Chondrocyte (in vitro differentiated cells): ENCODE measurements at regions not wholly inside any gene's neighbourhood (a gene's known extent, or its start where the extent isn't known, plus 50 kb on each side); places are given as distances from the start of the nearest gene placed in this dataset.

Source experiments
- DNase-seq: peaks from one replicate; pipeline ENCODE4 v3.0.0; 2021; ENCODE audit warnings: mixed read lengths, low spot score
- H3K27ac Mint-ChIP-seq: one replicate; pipeline ENCODE4 v1.8.0; 2021; ENCODE audit warnings: mild to moderate bottlenecking, moderate library complexity, mixed read lengths; ENCODE audit not compliant: unreplicated experiment
- H3K27me3 Mint-ChIP-seq: 2 replicates; pipeline ENCODE4 v1.8.0; 2021; ENCODE audit warnings: low read depth, mixed read lengths
- H3K36me3 Mint-ChIP-seq: 2 replicates; pipeline ENCODE4 v1.8.0; 2021; ENCODE audit warnings: low read depth, mixed read lengths
- H3K4me1 Mint-ChIP-seq: 2 replicates; pipeline ENCODE4 v1.8.0; 2021; ENCODE audit warnings: low read depth, mild to moderate bottlenecking, mixed read lengths
- H3K4me3 Mint-ChIP-seq: one replicate; pipeline ENCODE4 v1.8.0; 2021; ENCODE audit warnings: mild to moderate bottlenecking, moderate library complexity, mixed read lengths; ENCODE audit not compliant: unreplicated experiment
- H3K9me3 Mint-ChIP-seq: 2 replicates; pipeline ENCODE4 v1.8.0; 2021; ENCODE audit warnings: low read depth, mixed read lengths
- CTCF ChIP-seq: fragments of 200-600 bp; sonication (generic); IDR thresholded peaks from 2 replicates; pipeline ENCODE4 v1.5.0; 2021; ENCODE audit warnings: antibody characterized with exemption, mild to moderate bottlenecking, moderate library complexity

GRCh38 chr2:56026828-56027227 lies 103.2 kb upstream of the EFEMP1 start:
- Mint-ChIP-seq H3K36me3 (no peaks in the 10 kb centered on the region), H3K4me3 (no peak overlapping the region), H3K9me3 (no peaks in the 10 kb centered on the region), H3K4me1 (no peaks in the 10 kb centered on the region), H3K27me3 (peaks cover 16% of the 10 kb centered on the region), H3K27ac (no peak overlapping the region)
- DNase-seq, result no peak
- TF ChIP-seq CTCF, result no peak

- no peaks in the 10 kb centered on the region for H3K9me3 Mint-ChIP-seq
- no peaks in the 10 kb centered on the region for H3K4me1 Mint-ChIP-seq
- no peak for DNase-seq
- no peak overlapping the region for H3K4me3 Mint-ChIP-seq
- no peak for TF ChIP-seq CTCF
- H3K36me3 Mint-ChIP-seq, result no peaks in the 10 kb centered on the region
- H3K27me3 Mint-ChIP-seq, result peaks cover 7% of the 10 kb centered on the region
- H3K27ac Mint-ChIP-seq, result no peak overlapping the region
Measured at GRCh38 chr2:56030062-56030461, 106.5 kb upstream of the EFEMP1 start.

- Mint-ChIP-seq H3K27ac (no peak overlapping the region), H3K4me1 (no peaks in the 10 kb centered on the region), H3K27me3 (peaks cover 7% of the 10 kb centered on the region), H3K36me3 (no peaks in the 10 kb centered on the region), H3K9me3 (no peaks in the 10 kb centered on the region), H3K4me3 (no peak overlapping the region)
- DNase-seq, result no peak
- TF ChIP-seq CTCF, result no peak
Measured at GRCh38 chr2:56030901-56031300, 107.3 kb upstream of the EFEMP1 start.

- no peak for DNase-seq
- no peaks in the 10 kb centered on the region for H3K4me1 Mint-ChIP-seq
- H3K27ac Mint-ChIP-seq, result no peak overlapping the region
- H3K36me3 Mint-ChIP-seq, result no peaks in the 10 kb centered on the region
- H3K9me3 Mint-ChIP-seq, result no peaks in the 10 kb centered on the region
- no peak for TF ChIP-seq CTCF
- no peak overlapping the region for H3K4me3 Mint-ChIP-seq
- H3K27me3 Mint-ChIP-seq, result peaks cover 7% of the 10 kb centered on the region
Measured at GRCh38 chr2:56034258-56034657, 110.7 kb upstream of the EFEMP1 start.

- H3K4me3 Mint-ChIP-seq, result no peak overlapping the region
- no peaks in the 10 kb centered on the region for H3K4me1 Mint-ChIP-seq
- H3K9me3 Mint-ChIP-seq, result no peaks in the 10 kb centered on the region
- H3K27ac Mint-ChIP-seq, result no peak overlapping the region
- no peaks in the 10 kb centered on the region for H3K36me3 Mint-ChIP-seq
- no peak for TF ChIP-seq CTCF
- peaks cover 5% of the 10 kb centered on the region for H3K27me3 Mint-ChIP-seq
- DNase-seq, result no peak
Measured at GRCh38 chr2:56040189-56040588, 116.6 kb upstream of the EFEMP1 start.
